ENCODE measurements at regions not wholly inside any gene's neighbourhood (a gene's known extent, or its start where the extent isn't known, plus 50 kb on each side); places are given as distances from the start of the nearest gene placed in this dataset.

- TF ChIP-seq, protein P1, sequence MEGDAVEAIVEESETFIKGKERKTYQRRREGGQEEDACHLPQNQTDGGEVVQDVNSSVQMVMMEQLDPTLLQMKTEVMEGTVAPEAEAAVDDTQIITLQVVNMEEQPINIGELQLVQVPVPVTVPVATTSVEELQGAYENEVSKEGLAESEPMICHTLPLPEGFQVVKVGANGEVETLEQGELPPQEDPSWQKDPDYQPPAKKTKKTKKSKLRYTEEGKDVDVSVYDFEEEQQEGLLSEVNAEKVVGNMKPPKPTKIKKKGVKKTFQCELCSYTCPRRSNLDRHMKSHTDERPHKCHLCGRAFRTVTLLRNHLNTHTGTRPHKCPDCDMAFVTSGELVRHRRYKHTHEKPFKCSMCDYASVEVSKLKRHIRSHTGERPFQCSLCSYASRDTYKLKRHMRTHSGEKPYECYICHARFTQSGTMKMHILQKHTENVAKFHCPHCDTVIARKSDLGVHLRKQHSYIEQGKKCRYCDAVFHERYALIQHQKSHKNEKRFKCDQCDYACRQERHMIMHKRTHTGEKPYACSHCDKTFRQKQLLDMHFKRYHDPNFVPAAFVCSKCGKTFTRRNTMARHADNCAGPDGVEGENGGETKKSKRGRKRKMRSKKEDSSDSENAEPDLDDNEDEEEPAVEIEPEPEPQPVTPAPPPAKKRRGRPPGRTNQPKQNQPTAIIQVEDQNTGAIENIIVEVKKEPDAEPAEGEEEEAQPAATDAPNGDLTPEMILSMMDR (IDR thresholded peaks at IDR 0.05): no peak
- no peak for TF ChIP-seq POLR2AphosphoS5 (IDR thresholded peaks at IDR 0.05)
Measured at GRCh38 chr13:74465271-74465670, 331.1 kb upstream of the KLF12 start.
